ENCODE measurements at regions not wholly inside any gene's neighbourhood (a gene's known extent, or its start where the extent isn't known, plus 50 kb on each side); places are given as distances from the start of the nearest gene placed in this dataset.

DNA sequence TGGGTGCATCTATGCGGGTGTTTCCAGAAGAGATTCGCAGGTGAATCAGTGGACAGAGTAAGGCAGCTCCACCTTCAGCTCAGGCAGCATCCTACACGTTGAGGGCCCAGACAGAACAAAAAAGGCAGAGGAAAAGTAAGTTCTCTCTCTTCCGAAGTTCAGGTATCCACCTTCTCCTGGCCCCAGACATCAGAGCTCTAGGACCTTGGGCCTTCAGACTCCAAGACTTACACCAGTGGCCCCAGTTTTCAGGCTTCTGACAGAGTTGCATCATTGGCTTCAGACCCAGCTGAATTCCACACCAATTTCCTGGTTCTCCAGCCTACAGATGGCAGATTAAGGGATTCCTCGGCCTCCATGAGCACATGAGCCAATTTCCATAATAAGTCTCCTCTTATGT lies 102.2 kb upstream of the GPR26 start:
- H2AFZ ChIP-seq (ENCODE audit: insufficient read depth, low read depth, low read length, poor library complexity, severe bottlenecking): no peak overlapping the region
- 84% methylated on average over 4 of the region's 5 CpGs for WGBS (ENCODE audit: insufficient coverage)
- DNase-seq: no peak
- TF ChIP-seq, protein P1, sequence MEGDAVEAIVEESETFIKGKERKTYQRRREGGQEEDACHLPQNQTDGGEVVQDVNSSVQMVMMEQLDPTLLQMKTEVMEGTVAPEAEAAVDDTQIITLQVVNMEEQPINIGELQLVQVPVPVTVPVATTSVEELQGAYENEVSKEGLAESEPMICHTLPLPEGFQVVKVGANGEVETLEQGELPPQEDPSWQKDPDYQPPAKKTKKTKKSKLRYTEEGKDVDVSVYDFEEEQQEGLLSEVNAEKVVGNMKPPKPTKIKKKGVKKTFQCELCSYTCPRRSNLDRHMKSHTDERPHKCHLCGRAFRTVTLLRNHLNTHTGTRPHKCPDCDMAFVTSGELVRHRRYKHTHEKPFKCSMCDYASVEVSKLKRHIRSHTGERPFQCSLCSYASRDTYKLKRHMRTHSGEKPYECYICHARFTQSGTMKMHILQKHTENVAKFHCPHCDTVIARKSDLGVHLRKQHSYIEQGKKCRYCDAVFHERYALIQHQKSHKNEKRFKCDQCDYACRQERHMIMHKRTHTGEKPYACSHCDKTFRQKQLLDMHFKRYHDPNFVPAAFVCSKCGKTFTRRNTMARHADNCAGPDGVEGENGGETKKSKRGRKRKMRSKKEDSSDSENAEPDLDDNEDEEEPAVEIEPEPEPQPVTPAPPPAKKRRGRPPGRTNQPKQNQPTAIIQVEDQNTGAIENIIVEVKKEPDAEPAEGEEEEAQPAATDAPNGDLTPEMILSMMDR (IDR thresholded peaks at IDR 0.05): no peak
- Mint-ChIP-seq H3K4me1 (no peaks in the 10 kb centered on the region), H3K9me3 (no peaks in the 10 kb centered on the region), H3K4me3 (no peak overlapping the region), H3K27ac (no peak overlapping the region), H3K27me3 (ENCODE audit: low read depth in 3 of 3) (peaks cover 13 to 15% (median 14%) of the 10 kb centered on the region in 3 donors), H3K36me3 (no peaks in the 10 kb centered on the region)
- H3K27me3 ChIP-seq (ENCODE audit: control insufficient read depth in 2 of 2, insufficient read depth in 2 of 2, low read length in 2 of 2): no peaks in the 10 kb centered on the region
- H3K27ac ChIP-seq (ENCODE audit: low read depth in 1 of 2, low read length in 2 of 2): no peak overlapping the region
- H3K9ac ChIP-seq (ENCODE audit: insufficient read depth, low read length, poor library complexity, severe bottlenecking): no peak overlapping the region
- H4K20me1 ChIP-seq (ENCODE audit: insufficient read depth, low read length): no peaks in the 10 kb centered on the region
- H3K4me1 ChIP-seq (ENCODE audit: control insufficient read depth in 1 of 2, insufficient read depth in 2 of 2, low read length in 2 of 2): no peaks in the 10 kb centered on the region
- intact Hi-C loops (cut with micrococcal nuclease): no loop called here
- no peaks in the 10 kb centered on the region for H3K9me3 ChIP-seq (replicated peaks in 1 of 2; ENCODE audit: control insufficient read depth in 1 of 2, insufficient read depth in 1 of 2, low read length in 2 of 2)
- no peak overlapping the region for H3K4me3 ChIP-seq (replicated peaks in 1 of 3; ENCODE audit: low read depth in 2 of 3, low read length in 3 of 3)
- H3K4me2 ChIP-seq (replicated peaks; ENCODE audit: extremely low read depth, low read length, poor library complexity, severe bottlenecking): no peak overlapping the region
- no peaks in the 10 kb centered on the region for H3K79me2 ChIP-seq (ENCODE audit: insufficient read depth, low read length)
- no peaks in the 10 kb centered on the region for H3K36me3 ChIP-seq (replicated peaks in 1 of 2; ENCODE audit: control insufficient read depth in 1 of 2, insufficient read depth in 2 of 2, low read length in 2 of 2)

DNA sequence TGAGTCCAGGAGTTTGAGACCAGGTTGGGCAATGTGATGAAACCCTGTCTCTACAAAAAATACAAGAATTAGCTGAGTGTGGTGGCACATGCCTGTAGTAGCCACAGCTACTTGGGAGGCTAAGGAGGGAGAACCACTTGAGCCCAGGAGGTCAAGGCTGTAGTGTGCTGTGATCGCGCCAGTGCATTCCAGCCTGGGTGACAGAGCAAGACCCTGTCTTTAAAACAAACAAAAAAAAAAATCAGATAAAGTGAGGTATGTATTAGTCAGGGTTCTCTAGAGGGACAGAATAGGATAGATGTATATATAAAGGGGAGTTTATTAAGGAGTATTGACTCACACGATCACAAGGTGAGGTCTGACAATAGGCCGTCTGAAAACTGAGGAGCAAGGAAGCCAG lies 101.5 kb upstream of the GPR26 start:
- WGBS (ENCODE audit: insufficient coverage): 97% methylated on average over 4 of the region's 4 CpGs
- no peaks in the 10 kb centered on the region for H3K4me1 Mint-ChIP-seq
- no peaks in the 10 kb centered on the region for H3K27me3 ChIP-seq (ENCODE audit: control insufficient read depth in 2 of 2, insufficient read depth in 2 of 2, low read length in 2 of 2)

More for the DNA sequence above, 101.5 kb upstream of the GPR26 start:
- TF ChIP-seq, protein P1 (IDR thresholded peaks at IDR 0.05): no peak
- no peak overlapping the region for H3K9ac ChIP-seq (ENCODE audit: insufficient read depth, low read length, poor library complexity, severe bottlenecking)
- Mint-ChIP-seq H3K4me3 (no peak overlapping the region), H3K9me3 (no peaks in the 10 kb centered on the region), H3K27me3 (ENCODE audit: low read depth in 3 of 3) (peaks cover 13 to 18% (median 15%) of the 10 kb centered on the region in 3 donors), H3K27ac (no peak overlapping the region), H3K36me3 (no peaks in the 10 kb centered on the region)
- intact Hi-C loops (cut with micrococcal nuclease): no loop called here
- no peaks in the 10 kb centered on the region for H4K20me1 ChIP-seq (ENCODE audit: insufficient read depth, low read length)
- H3K36me3 ChIP-seq (replicated peaks in 1 of 2; ENCODE audit: control insufficient read depth in 1 of 2, insufficient read depth in 2 of 2, low read length in 2 of 2): no peaks in the 10 kb centered on the region
- no peak overlapping the region for H3K4me3 ChIP-seq (replicated peaks in 1 of 3; ENCODE audit: low read depth in 2 of 3, low read length in 3 of 3)
- no peaks in the 10 kb centered on the region for H3K9me3 ChIP-seq (replicated peaks in 1 of 2; ENCODE audit: control insufficient read depth in 1 of 2, insufficient read depth in 1 of 2, low read length in 2 of 2)
- H3K79me2 ChIP-seq (ENCODE audit: insufficient read depth, low read length): no peaks in the 10 kb centered on the region
- H3K27ac ChIP-seq (ENCODE audit: low read depth in 1 of 2, low read length in 2 of 2): no peak overlapping the region
- no peak overlapping the region for H3K4me2 ChIP-seq (replicated peaks; ENCODE audit: extremely low read depth, low read length, poor library complexity, severe bottlenecking)
- DNase-seq: no peak
- no peak overlapping the region for H2AFZ ChIP-seq (ENCODE audit: insufficient read depth, low read depth, low read length, poor library complexity, severe bottlenecking)
- no peaks in the 10 kb centered on the region for H3K4me1 ChIP-seq (ENCODE audit: control insufficient read depth in 1 of 2, insufficient read depth in 2 of 2, low read length in 2 of 2)
